Omental fat pad (tissue), 3 donors: ENCODE measurements at regions not wholly inside any gene's neighbourhood (a gene's known extent, or its start where the extent isn't known, plus 50 kb on each side); places are given as distances from the start of the nearest gene placed in this dataset.
"Not testable (repeated sequence)": the region's sequence is repeated elsewhere in the genome, so short reads cannot be mapped to it uniquely, and the experiment has no call there.

Source experiments
- ATAC-seq: fragments of 150-250 bp; one replicate; pipeline ENCODE4 v1.9.1; 2016; ENCODE audit warnings: mild to moderate bottlenecking, moderate library complexity; ENCODE audit not compliant: low FRiP score
- DNase-seq: peaks from one replicate; pipeline ENCODE4 v3.0.0-alpha.2; 2019; ENCODE audit warnings: low spot score
- CTCF ChIP-seq, 3 donors: fragments of 450-650 bp; IDR thresholded peaks; one replicate each; pipeline ENCODE4 v1.5.1; 2016 to 2017; ENCODE audit warnings: antibody characterized with exemption in 3 of 3, mild to moderate bottlenecking in 3 of 3, moderate library complexity in 2 of 3

- no peak for TF ChIP-seq CTCF (IDR thresholded peaks at IDR 0.05)
- ATAC-seq (no peak), DNase-seq (no peak)
Measured at GRCh38 chr4:189547559-189547958, 393.1 kb upstream of the FRG1 start.

GRCh38 chr4:189548484-189549125 lies 392.1 kb upstream of the FRG1 start:
- ATAC-seq (no peak), DNase-seq (no peak)
- no peak for TF ChIP-seq CTCF (IDR thresholded peaks at IDR 0.05)

GRCh38 chr4:189551931-189552670 lies 388.6 kb upstream of the FRG1 start:
- not testable (repeated sequence) for ATAC-seq, DNase-seq

- DNase-seq, ATAC-seq: not testable (repeated sequence)
Measured at GRCh38 chr4:189560605-189561004, 380.1 kb upstream of the FRG1 start.

- not testable (repeated sequence) for DNase-seq, ATAC-seq
Measured at GRCh38 chr4:189563751-189564150, 376.9 kb upstream of the FRG1 start.

GRCh38 chr4:189566271-189566670 lies 374.4 kb upstream of the FRG1 start:
- DNase-seq, ATAC-seq: not testable (repeated sequence)

GRCh38 chr4:189566900-189567299 lies 373.8 kb upstream of the FRG1 start:
- not testable (repeated sequence) for DNase-seq, ATAC-seq

- not testable (repeated sequence) for ATAC-seq, DNase-seq
Measured at GRCh38 chr4:189579645-189580044, 361.0 kb upstream of the FRG1 start.

- ATAC-seq, DNase-seq: not testable (repeated sequence)
Measured at GRCh38 chr4:189586908-189587632, 353.6 kb upstream of the FRG1 start.

GRCh38 chr4:189589201-189589600 lies 351.5 kb upstream of the FRG1 start:
- not testable (repeated sequence) for ATAC-seq, DNase-seq

GRCh38 chr4:189592890-189593289 lies 347.8 kb upstream of the FRG1 start:
- TF ChIP-seq CTCF (IDR thresholded peaks at IDR 0.05), result no peak
- ATAC-seq (no peak), DNase-seq (no peak)
